ENCODE measurements at regions not wholly inside any gene's neighbourhood (a gene's known extent, or its start where the extent isn't known, plus 50 kb on each side); places are given as distances from the start of the nearest gene placed in this dataset.

GRCh38 chr13:105692769-105693168 lies 842.7 kb downstream of the EFNB2 start:
- TF ChIP-seq SIRT6 (IDR thresholded peaks at IDR 0.05; ENCODE audit: low read length) (no peak), POLR2AphosphoS5 (IDR thresholded peaks at IDR 0.05; ENCODE audit: low read depth, low read length) (no peak), YY1 (IDR thresholded peaks at IDR 0.05; ENCODE audit: low read depth, low read length) (no peak), CTCF (IDR thresholded peaks at IDR 0.05; ENCODE audit: control extremely low read depth in 1 of 3, insufficient read depth in 1 of 3, low read depth in 1 of 3, low read length in 3 of 3) (no peak), POLR2A (IDR thresholded peaks at IDR 0.05; ENCODE audit: control extremely low read depth in 1 of 2, low read depth in 2 of 2, low read length in 2 of 2) (no peak), RAD21 (IDR thresholded peaks at IDR 0.05 in 1 of 2, conservative IDR thresholded peaks at IDR 0.05 in 1 of 2; ENCODE audit: low read depth in 2 of 2, low read length in 2 of 2) (no peak), ZNF274 (IDR thresholded peaks at IDR 0.05; ENCODE audit: borderline replicate concordance, extremely low read depth, low read length) (no peak), EZH2 (IDR thresholded peaks at IDR 0.05; ENCODE audit: low read depth, low read length, severe bottlenecking) (no peak), MAFK (IDR thresholded peaks at IDR 0.05; ENCODE audit: low read depth, low read length) (no peak), SIN3A (conservative IDR thresholded peaks at IDR 0.05 in 1 of 2, IDR thresholded peaks at IDR 0.05 in 1 of 2; ENCODE audit: low read depth in 1 of 2, low read length in 2 of 2) (no peak)
